NCI-H69 (cell line): ENCODE measurements at regions not wholly inside any gene's neighbourhood (a gene's known extent, or its start where the extent isn't known, plus 50 kb on each side); places are given as distances from the start of the nearest gene placed in this dataset.
"Not testable (repeated sequence)": the region's sequence is repeated elsewhere in the genome, so short reads cannot be mapped to it uniquely, and the experiment has no call there.

Experiments
- DNase-seq: peaks from one replicate; lab custom pipeline; 2025; lab: John Stamatoyannopoulos, UW

DNA sequence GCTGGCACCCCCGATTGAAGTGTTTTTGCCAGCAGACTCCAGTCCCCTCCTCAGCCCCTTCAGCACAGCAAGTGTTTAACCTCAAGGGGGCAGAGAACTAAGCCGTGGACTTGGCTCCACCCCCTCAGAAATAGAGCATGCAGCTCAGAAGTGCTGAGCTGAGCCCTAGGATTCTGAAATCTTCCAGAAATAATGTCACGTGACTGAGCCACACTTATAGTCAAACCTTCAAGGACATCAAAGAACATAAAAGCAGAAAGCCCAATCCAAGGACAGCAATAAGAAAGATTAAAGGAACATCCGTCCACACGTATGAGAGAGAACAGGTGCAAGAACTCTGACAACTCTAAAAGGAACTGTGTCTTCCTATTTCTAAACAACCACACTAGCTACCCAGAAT, 317.7 kb upstream of the LRFN5 start:
- no peak for DNase-seq

DNA sequence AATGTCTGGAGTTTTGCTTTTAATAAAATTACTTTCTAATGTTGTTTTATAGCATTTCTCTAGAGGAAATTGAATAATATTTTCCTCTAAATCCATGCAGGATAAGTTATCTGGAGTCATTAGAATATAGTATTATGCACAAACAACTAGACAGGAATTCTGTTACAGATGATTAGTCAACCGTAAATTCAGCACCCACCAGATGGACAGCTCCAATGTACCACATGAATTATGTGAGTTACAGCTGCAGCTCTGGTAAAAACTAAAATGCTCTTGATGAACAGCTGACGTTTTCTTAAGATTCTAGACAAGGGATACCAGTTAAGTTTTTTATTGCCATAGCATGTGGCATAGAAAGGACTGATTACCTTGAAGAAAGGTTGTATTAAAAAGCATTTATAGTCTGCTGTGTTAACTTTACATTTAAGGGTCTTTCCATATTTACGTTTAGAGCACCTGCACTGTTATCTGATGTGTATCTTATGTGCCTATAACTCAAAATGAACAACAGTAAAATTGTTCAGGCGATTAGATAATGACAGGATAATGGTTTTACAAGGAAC, 321.4 kb upstream of the LRFN5 start:
- peak; percentile 59 for DNase-seq

DNA sequence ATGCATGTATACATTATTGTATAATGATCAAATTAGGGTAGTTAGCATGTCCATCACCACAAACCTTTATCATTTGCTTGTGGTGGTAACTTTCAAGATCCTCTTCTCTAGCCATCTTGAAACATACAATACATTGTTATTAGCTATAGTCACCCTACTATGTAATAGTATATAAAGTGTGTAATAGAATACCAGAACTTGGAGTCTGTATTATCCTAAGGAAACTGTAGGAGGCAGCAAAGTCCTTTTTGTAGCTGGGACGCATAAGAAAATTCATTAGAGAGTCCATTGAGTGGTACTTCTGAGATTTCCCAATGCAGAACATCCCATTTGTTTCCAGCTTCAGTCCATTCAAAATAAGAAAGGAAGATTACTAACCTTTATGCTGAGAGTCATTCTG, 325.9 kb upstream of the LRFN5 start:
- DNase-seq = peak; percentile 46

DNA sequence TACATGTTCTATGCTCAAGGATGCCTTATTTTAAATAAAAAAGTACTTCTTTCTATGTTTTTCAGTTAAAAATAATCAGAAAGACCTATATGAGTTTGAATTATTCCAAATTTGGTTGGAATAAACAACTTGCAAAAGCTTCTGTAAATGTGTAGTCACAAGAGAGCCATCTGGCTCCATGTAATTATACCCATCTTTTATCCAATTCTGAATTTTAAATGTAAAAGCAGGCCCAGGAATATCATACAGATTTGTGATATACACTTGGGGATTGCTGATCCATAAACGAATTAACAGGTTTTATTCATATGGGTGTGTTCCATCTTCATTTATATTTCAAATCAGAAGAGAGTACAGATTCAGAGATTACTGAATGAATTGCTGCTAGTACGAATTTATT, 329.2 kb upstream of the LRFN5 start:
- DNase-seq = no peak

DNA sequence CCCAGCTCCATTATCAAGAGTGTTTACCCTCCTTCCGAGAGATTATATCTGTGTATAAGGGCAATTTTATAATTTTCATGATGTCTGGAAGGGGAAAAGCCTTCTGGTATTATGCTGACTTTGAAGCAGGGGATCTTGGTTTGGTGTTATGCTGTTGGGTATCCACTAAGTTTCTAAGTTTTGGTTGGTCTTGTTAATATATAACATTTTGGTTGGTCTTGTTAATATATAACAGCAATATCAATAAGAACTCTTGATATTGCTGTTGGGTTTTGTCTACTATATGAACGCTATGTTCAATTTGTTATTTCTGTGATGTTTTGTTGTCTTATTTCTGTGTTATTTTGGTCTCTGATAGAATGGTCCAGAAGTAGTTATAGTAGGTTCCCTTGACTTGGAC, 349.2 kb upstream of the LRFN5 start:
- no peak for DNase-seq

DNA sequence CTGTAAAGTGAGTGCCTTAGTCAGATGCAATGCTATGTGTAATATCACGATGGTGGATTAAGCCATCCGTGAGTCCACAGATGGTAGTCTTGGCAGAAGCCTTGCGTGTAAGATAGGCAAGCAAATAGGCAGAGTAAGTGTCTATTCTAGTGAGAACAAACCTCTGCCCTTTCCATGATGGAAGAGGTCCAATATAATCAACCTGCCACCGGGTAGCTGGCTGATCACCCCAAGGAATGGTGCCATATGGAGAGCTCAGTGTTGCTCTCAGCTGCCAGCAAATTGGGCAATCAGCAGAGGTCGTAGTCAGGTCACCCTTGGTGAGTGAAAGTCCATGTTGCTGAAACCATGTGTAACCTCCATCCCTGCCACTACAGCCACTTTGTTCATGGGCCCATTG, 371.2 kb upstream of the LRFN5 start:
- DNase-seq = no peak

DNA sequence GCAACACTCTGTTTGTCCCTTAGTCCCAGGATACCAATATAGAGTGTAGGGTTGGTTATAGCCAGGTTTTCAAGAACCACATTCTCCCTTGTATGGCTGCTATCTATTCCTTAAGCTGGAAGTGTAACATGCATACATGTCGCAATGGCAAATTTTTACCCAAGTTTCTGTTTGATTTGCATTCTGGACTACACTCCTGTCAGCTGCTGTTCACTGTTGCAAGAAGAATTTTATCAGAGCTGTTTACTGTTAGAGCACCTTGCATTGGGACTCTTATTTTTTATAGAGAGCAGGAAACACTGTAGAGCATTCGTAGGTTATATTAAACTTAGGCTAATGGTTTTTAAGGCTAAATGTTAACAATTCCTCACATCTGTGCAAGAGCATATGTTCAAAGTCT, 376.0 kb upstream of the LRFN5 start:
- no peak for DNase-seq

DNA sequence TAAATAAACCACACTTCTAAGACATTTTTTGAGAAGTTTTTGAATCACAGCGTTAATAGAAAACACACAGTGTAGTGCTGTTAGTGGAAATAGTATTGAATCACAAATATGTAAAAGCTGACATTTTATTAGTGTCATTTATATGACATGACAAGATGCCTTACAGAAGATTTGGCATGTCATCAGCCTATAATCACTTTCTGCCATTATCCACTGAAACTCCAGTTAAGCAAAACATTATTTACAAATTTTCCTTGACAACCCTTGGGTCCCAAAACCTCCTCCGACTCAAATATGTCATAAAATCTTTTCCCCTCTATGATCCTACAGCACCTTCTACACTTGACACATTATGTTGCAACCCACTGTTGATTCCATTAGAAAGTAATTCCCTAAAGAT, 376.9 kb upstream of the LRFN5 start:
- DNase-seq = no peak

DNA sequence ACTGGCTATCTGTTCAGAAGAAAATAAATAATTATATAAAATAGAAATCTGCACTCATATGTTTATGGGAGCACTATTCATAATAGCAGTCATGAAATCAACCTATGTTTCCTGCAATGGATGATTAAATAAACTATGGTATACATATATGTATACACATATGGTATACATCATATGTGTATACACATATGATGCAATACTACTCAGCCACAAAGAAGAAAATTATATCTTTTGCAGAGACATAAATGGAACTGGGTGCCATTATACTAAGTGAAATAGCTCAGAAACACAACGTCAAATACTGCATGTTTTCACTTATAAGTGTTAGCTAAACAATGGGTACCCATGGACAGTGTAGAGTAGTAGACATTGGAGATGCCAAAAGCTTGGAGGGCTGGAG, 381.2 kb upstream of the LRFN5 start:
- no peak for DNase-seq

DNA sequence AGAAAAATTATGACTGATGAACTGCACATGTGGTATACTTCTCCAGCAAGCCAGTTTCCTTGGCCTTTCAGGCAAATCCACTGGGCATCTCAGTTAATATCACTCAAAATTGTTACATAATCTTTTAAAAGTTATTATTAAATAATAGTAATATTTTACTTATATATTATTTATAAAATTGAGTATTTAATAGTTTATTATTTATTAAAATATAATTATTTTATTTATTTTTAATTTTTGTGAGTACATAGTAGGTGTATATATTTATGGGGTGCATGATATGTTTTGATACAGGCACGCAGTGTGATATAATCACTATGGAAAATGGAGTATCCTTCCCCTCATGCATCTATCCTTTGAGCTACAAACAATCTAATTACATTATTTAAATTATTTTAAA, 384.1 kb upstream of the LRFN5 start:
- DNase-seq = no peak

DNA sequence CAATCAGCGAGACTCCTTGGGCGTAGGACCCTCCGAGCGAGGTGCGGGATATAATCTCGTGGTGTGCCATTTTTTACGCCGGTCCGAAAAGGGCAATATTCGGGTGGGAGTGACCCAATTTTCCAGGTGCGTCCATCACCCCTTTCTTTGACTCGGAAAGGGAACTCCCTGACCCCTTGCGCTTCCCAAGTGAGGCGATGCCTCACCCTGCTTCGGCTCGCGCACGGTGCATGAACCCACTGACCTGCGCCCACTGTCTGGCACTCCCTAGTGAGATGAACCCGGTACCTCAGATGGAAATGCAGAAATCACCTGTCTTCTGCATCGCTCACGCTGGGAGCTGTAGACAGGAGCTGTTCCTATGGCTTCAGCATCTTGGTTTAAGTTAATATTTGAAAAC, 391.7 kb upstream of the LRFN5 start:
- DNase-seq = not testable (repeated sequence)

DNA sequence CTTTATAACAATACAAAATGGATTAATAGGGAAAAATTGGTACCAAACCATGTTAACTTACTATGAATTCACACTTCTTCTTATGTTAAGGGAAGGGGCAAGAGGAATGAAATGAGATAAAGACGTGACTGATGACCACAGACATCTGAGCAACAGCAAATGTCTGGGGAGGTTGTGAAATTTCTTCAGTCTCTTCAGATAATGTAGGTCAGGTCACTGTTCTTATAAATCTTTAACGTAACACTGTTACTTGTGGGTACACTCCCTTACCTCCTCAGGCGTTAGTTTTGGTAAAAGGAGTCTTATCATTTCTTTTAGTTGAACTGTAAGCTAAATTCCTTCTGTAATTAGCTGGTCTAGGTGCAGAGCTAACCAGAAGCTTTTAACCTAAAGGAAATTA, 405.0 kb upstream of the LRFN5 start:
- no peak for DNase-seq

DNA sequence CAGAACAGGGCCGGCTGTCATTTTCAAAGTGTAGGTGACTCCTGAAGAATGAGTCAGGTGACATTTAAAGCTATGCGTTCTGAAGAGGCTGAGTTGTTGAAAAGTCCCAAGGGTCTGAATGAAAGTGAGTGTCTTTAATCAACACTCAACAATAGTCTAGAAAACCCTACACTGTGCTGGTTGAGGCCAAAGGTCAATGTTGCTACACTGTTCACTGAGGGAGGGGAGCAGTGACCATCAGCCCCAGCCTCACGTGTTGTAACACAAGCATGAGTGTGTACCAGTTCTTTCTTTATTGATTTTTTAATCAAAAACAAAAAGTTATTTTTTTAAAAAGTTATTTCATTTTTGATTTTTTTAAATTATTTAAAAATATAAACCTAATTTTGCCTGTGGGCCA, 418.8 kb upstream of the LRFN5 start:
- no peak for DNase-seq

DNA sequence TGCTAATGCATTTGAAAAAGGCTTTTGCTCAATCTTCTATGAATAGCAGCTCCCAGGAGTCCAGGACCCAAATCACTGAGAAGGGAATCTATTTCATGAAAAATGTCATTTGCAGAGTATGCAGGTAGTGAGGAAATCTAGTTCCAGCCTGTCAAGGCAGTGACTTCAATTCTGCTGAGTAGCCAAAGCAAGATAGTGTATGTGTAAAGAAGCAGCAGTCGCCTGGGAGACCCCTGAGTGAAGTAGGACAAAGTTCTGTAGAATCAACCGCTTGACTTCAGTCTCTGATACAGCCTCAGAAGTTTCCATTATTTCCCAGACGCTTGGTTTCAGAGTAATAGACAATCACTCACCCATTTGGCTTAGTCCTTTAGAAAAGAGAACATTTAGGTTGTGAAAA, 435.6 kb upstream of the LRFN5 start:
- DNase-seq = no peak

DNA sequence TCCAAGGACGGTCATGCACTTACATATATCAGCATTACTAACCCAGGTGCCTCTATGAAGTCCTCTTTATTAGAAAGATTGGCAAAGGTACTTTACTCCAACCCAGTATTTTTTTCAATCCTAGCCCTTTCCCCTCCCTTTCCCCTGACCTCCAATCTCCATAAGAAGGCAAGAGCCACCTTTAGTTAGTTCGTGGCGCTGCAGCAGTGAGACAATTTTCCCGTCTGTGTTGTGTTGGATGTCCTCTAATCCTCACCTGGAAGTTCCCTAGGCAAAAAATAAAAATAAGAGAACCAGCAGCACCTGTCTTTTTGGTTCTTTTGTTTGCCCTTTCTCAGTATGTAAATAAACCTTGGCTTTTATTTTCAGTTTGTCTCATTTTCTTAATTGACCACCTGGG, 439.6 kb upstream of the LRFN5 start:
- DNase-seq = peak; percentile 86

DNA sequence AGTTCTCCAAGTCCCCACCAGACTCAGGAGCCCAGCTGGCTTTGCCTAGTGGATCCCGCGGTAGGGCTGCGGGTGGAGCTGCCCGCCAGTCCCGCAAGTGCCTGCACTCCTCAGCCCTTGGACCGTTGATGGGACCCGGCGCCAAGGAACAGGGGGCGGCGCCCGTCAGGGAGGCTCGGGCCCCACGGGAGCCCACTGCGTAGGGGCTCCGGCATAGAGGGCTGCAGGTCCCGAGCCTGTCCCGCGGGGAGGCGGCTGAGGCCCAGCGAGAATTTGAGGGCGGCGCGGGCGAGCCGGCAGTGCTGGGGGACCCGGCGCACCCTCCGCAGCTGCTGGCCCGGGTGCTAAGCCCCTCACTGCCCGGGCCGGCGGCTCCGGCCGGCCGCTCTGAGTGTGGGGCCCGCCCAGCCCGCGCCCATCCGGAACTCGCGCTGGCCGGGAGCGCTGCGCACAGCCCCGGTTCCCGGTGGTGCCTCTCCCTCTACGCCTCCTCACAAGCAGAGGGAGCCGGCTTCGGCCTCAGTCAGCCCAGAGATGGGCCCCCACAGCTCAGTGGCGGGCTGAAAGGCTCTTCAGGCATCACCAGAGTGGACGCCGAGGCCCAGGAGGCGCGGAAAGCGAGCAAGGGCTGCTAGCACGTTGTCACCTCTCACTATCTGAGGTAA, 452.4 kb upstream of the LRFN5 start:
- DNase-seq = no peak

DNA sequence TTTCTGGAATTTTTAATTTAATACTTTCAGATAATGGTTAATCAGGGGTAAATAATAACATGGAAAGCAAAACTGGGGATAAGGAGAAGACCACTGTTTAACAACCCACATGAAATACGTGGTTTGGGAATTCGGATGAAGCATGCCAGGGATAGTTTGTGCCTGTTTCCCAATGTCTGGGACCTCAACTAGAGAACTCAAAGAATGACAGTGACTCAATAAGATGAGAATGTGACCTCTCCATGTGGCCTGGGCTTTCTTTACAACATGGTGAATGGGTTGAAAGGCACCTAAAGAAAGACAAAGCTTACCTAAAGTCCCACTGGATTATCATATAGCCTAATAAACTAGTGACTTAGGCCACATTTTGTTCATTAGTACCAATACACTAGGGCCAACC, 460.3 kb upstream of the LRFN5 start:
- no peak for DNase-seq

DNA sequence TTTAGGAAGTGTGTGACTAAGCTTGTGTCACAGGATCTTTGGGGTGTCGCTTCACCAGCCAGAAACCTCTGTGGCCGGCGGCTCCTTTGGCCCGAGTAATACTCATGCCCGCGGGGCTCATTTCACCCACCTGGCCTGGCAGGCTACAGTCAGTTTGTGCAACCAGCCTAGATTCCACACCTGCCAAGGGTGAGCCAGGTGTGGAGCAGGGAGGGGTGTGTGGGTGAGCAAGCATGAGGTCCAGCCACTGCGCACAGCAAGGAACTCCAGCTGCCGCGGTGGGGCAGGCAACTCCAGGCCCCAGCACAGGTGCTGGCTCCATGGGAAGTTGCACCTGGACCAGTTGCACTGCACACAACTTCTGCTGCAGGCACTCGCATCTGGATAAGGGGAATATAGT, 462.3 kb upstream of the LRFN5 start:
- DNase-seq = peak; percentile 73

DNA sequence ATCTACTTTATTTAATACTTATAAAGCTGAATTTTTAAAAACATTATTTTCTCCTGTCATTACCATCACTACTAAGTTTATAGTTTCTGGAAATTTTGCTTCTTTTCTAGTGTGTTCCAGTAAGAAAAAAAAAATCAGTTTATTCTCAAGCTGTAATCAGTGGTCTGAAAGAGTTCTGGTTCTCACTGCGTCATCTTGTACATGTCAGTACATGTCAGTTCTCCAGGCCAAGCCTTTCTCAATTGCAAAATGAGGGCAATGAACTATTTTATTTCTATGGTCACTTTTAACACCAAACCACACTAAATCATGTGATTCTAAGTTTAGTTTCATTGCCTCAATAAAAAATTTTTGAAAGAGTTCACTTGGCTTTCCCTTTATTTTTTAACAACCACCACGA, 468.9 kb upstream of the LRFN5 start:
- DNase-seq = no peak

DNA sequence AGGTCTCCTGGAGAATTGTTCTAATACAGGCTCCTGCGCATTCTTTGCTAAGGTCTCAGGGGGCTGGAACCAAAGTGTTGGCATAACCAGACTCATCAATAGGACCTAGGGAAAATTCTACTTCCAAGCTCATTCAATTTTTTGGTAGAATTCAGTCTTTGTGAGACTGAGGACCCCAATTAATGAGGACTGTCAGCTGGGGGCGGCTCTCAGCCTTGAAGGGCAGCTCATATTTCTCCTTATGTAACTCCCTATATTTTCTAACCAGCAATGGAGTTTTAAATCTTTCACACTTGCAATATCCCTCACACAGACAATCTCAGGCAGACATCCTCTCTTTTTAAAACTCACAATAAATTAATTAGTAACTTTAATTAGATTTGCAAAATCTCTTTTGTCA, 476.4 kb upstream of the LRFN5 start:
- DNase-seq = no peak

DNA sequence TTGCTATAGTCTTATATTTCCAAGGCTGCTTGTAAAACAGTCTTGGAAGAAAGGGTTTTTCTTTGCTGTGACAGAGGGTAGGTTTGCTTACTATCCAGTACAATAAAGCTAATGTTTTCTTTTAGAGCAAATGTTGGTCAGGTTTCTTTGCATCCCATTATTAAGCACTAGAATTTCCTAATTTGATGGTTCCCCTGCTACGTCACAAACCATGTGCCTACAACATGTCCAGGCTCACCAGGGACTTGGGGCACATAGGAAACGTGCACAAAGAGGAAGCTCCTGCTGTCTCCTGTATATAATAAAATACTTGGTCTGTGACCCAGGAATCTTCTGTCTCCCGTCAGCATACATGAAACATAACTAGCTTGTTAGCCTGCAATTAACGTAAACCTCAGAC, 486.3 kb upstream of the LRFN5 start:
- DNase-seq = no peak

DNA sequence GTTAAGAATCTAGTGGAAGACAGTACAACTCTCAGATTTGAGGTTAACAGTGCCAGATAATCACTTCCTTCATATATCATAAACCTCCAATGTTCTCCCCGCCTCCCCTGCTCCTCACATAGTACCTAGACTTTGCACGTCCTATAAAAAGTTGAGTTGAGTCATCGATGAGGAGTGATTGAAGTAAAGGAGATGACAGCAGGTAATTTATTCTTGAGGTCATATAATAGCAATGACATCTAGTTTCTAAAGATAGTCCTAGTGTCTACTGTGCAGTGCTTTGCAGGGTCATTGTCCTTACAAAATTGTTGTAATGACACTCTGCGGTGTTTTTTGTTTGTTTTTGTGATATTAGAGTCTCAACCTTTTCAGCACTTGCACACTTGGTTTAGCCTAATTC, 510.5 kb upstream of the LRFN5 start:
- no peak for DNase-seq

DNA sequence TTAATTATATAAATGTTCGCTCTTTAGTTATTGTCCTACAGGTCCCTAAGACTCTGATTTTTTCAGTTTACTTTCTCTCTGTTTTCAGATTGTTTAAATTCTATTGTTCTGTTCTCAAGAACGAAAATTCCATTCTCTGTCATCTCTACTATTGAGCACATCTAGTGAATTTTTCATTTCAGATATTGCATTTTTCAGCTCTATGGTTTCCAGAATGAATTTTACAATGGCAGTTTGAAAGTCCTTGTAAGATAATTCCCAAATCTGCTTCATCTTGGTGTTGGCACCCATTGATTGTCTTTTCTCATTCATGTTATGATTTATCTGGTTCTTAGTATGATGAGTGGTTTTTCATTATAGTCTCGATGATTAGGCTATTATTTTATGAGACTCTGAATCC, 519.6 kb upstream of the LRFN5 start:
- DNase-seq = no peak

DNA sequence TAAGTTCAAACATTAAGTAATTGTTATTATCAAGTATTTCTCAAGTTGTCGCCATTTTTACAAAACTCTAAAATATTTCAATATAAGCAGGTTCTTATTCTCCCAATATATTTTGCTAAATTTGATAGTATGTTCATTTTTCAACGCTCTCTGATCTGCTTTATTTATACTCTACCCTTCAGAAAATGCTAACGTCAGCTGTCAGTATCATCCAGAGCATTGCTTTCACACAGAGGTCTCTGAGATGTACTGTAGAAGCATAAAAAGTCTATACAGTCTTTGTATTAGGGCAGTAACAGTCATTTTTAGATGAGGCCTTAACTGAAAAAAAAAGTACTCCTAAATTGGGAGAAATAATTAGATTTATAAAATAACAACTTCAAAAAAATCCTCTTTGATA, 533.1 kb upstream of the LRFN5 start:
- DNase-seq = no peak

DNA sequence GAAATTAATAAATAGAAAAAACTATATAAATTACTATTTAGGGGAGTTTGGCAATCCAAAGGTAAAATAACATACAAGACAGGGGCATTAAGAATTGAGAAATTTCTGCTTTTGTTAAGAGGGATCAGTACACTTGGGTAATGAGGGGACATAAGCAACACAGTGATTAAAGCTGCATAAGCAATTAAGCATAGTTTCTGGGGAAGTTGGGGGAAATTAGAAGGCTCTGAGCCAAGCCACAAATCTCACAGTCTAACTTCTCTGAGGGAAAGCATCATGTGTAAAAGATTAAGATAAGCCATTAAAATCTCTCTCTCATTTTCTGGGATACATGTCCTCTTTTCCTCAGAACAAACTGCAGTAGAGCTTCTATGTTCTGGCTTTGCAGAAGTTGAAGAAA, 533.9 kb upstream of the LRFN5 start:
- no peak for DNase-seq
